CD4-positive, alpha-beta T cell (primary cell): ENCODE measurements at regions not wholly inside any gene's neighbourhood (a gene's known extent, or its start where the extent isn't known, plus 50 kb on each side); places are given as distances from the start of the nearest gene placed in this dataset.

Experiments used
- ATAC-seq: fragments of 200-7000 bp; cut with Tn5 transposase; one replicate; pipeline ENCODE4 v1.10.0; 2022; ENCODE audit warnings: mild to moderate bottlenecking; ENCODE audit not compliant: poor library complexity
- CTCF ChIA-PET: fragments of 350-600 bp; sonication (Branson Sonifier 250); formaldehyde crosslinking; loops from one replicate; lab custom pipeline; 2021; ENCODE audit warnings: antibody characterized with exemption, inconsistent platforms; lab: Charles Lee
- POLR2A ChIA-PET: fragments of 350-600 bp; sonication (Branson Sonifier 250); formaldehyde crosslinking; loops from one replicate; lab custom pipeline; 2021; ENCODE audit warnings: antibody characterized with exemption, inconsistent platforms; lab: Charles Lee
- DNase-seq, 14 experiments: peaks; one replicate each; pipeline ENCODE4 v3.0.0-alpha.2; 2013 to 2020; ENCODE audit warnings: mixed read lengths in 2 of 14
- H3K27ac ChIP-seq, 2 donors: one replicate each; pipeline versions ENCODE4 v1.5.1 to v1.7.0; 2013; ENCODE audit warnings: low read length in 2 of 2, low read depth in 1 of 2, mild to moderate bottlenecking in 1 of 2
- H3K27me3 ChIP-seq, 2 experiments: 1 replicate in 1 of 2; 2 replicates in 1 of 2; pipeline versions ENCODE4 v1.6.1 to v1.7.0; 2013; ENCODE audit warnings: low read length in 2 of 2, control low read depth in 1 of 2, mild to moderate bottlenecking in 1 of 2, moderate library complexity in 1 of 2; ENCODE audit not compliant: insufficient read depth in 2 of 2, control insufficient read depth in 1 of 2
- H3K36me3 ChIP-seq: one replicate; pipeline ENCODE4 v1.6.1; 2013; ENCODE audit warnings: low read length, control low read depth; ENCODE audit not compliant: insufficient read depth
- H3K4me1 ChIP-seq: one replicate; pipeline ENCODE4 v1.6.1; 2013; ENCODE audit warnings: low read length, control low read depth; ENCODE audit not compliant: insufficient read depth
- H3K4me3 ChIP-seq: one replicate; pipeline ENCODE4 v1.5.1; 2013; ENCODE audit warnings: mild to moderate bottlenecking, low read length, moderate library complexity
- H3K9me3 ChIP-seq, 2 experiments: 1 replicate in 1 of 2; 2 replicates in 1 of 2; pipeline versions ENCODE4 v1.6.1 to v1.7.0; 2013; ENCODE audit warnings: low read length in 2 of 2, mild to moderate bottlenecking in 2 of 2, control low read depth in 1 of 2, moderate library complexity in 1 of 2; ENCODE audit not compliant: control insufficient read depth in 1 of 2, insufficient read depth in 1 of 2
- H3K27ac Mint-ChIP-seq: one replicate; pipeline ENCODE4 v1.8.0; 2020; ENCODE audit warnings: mixed read lengths
- H3K27me3 Mint-ChIP-seq: one replicate; pipeline ENCODE4 v1.8.0; 2021; ENCODE audit warnings: mixed read lengths
- H3K36me3 Mint-ChIP-seq: one replicate; pipeline ENCODE4 v1.8.0; 2021; ENCODE audit warnings: low read depth, mixed read lengths
- H3K4me1 Mint-ChIP-seq: one replicate; pipeline ENCODE4 v1.8.0; 2021; ENCODE audit warnings: low read depth, mixed read lengths
- H3K4me3 Mint-ChIP-seq: one replicate; pipeline ENCODE4 v1.8.0; 2020; ENCODE audit warnings: mild to moderate bottlenecking, mixed read lengths
- H3K9me3 Mint-ChIP-seq: one replicate; pipeline ENCODE4 v1.8.0; 2020; ENCODE audit warnings: mixed read lengths
- intact Hi-C, 2 experiments: fragments of 100-400 bp; cut with DNase I in 1 of 2; cut with micrococcal nuclease in 1 of 2; formaldehyde crosslinking; loops; one replicate each; pipeline versions ENCODE4 v1.15.1 to v1.9.0; 2023 to 2025; cut with DNase I, micrococcal nuclease
- TF ChIP-seq, protein P1 (sequence below): fragments of 200-600 bp; IDR thresholded peaks from one replicate; pipeline ENCODE4 v1.8.0; 2022; ENCODE audit warnings: antibody characterized with exemption, mild to moderate bottlenecking

DNA sequence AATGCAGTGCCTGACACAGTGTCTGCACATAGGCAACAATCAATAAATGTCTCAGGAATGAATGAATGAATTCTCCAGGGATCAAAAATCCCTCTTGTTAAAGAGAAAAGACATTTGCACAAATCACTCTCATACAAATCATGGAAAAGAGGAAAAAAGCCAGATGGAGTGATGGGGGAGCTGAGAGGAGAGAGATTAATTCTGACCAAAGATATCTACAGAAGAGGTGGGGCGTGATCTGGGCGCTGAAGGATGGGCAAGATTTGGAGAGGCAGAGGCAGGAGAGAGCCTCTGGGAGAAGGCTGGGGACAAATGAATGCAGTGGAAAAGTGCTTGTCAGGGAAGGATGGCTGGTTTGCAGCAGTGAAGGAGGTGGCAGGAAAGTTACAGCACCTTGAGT lies 142.9 kb upstream of the BACH2 start:
- TF ChIP-seq, protein P1, sequence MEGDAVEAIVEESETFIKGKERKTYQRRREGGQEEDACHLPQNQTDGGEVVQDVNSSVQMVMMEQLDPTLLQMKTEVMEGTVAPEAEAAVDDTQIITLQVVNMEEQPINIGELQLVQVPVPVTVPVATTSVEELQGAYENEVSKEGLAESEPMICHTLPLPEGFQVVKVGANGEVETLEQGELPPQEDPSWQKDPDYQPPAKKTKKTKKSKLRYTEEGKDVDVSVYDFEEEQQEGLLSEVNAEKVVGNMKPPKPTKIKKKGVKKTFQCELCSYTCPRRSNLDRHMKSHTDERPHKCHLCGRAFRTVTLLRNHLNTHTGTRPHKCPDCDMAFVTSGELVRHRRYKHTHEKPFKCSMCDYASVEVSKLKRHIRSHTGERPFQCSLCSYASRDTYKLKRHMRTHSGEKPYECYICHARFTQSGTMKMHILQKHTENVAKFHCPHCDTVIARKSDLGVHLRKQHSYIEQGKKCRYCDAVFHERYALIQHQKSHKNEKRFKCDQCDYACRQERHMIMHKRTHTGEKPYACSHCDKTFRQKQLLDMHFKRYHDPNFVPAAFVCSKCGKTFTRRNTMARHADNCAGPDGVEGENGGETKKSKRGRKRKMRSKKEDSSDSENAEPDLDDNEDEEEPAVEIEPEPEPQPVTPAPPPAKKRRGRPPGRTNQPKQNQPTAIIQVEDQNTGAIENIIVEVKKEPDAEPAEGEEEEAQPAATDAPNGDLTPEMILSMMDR, result no peak
- Mint-ChIP-seq H3K36me3 (no peaks in the 10 kb centered on the region), H3K27ac (no peak overlapping the region), H3K4me3 (no peak overlapping the region), H3K9me3 (no peaks in the 10 kb centered on the region), H3K4me1 (peaks cover 9% of the 10 kb centered on the region), H3K27me3 (no peaks in the 10 kb centered on the region)
- H3K4me3 ChIP-seq, result no peak overlapping the region
- H3K9me3 ChIP-seq, result no peaks in the 10 kb centered on the region
- DNase-seq (no peak), ATAC-seq (no peak)
- H3K36me3 ChIP-seq, result no peaks in the 10 kb centered on the region
- H3K27me3 ChIP-seq, result no peaks in the 10 kb centered on the region
- intact Hi-C loops, result no loop called here
- no peak overlapping the region for H3K27ac ChIP-seq
- POLR2A ChIA-PET, result no interaction called here
- CTCF ChIA-PET, result no interaction called here
- no peaks in the 10 kb centered on the region for H3K4me1 ChIP-seq

DNA sequence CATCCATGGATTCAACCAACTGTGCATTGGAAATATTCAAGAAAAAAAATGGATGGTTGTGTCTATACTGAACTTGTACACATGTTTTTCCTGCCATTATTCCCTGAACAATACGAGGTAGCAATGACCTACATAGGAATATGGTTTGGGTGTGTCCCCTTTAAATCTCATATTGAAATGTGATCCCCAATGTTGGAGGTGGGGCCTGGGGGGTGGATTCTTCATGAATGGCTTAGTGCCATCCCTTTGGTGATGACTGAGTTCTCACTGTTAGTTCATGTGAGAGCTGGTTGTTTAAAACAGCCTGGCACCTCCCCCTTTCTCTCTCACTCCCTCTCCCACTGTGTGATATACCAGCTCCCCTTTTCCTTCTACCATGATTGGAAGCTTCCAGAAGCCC lies 139.8 kb upstream of the BACH2 start:
- H3K4me1 ChIP-seq, result no peaks in the 10 kb centered on the region
- CTCF ChIA-PET, result no interaction called here
- ATAC-seq, result no peak
- H3K27ac Mint-ChIP-seq, result no peak overlapping the region
- no peaks in the 10 kb centered on the region for H3K36me3 Mint-ChIP-seq
- H3K27ac ChIP-seq, result no peak overlapping the region
- no peak overlapping the region for H3K4me3 ChIP-seq
- H3K27me3 ChIP-seq, result no peaks in the 10 kb centered on the region
- intact Hi-C loops, result no loop called here
- H3K9me3 ChIP-seq, result peaks cover 4% of the 10 kb centered on the region in 2 experiments
- no peaks in the 10 kb centered on the region for H3K36me3 ChIP-seq
- no peak overlapping the region for H3K4me3 Mint-ChIP-seq
- H3K4me1 Mint-ChIP-seq, result no peaks in the 10 kb centered on the region
- peaks cover 4% of the 10 kb centered on the region for H3K9me3 Mint-ChIP-seq
- POLR2A ChIA-PET, result no interaction called here
- no peak for DNase-seq
- H3K27me3 Mint-ChIP-seq, result no peaks in the 10 kb centered on the region
- TF ChIP-seq, protein P1, result no peak

DNA sequence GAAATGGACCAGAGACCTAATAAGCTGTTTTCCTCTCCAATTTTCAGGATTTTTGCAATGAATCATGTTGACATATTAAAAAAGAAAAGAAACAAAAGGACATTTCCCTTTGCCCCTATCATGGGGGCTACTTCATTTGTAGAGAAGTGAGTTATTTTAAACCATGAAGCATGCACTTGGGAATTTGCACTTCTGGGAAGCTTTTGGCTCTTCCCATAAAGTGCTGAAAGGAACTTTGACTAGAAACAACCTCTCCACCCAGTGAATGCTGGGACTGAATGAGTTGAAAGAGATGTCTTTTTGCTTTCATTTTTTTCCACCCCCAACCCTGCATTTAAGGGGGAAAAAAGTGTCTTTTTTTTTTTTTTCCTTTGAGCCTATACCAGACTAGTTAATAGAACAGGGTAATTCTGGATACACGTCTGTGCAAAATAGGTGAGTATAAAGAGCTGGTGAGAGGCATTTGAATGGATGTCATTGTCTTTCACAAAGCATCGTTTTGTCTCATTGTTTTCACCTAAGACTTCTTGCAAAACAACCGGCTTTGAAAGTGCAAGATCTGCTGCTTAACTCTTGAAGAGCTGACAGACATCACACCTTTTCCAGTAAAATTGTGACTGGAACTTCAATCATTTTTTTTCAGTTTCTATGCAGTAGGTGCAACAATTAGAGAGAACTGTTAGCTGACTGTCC lies 138.7 kb upstream of the BACH2 start:
- Histone ChIP-seq H3K4me3 (no peak overlapping the region), H3K27me3 (no peaks in the 10 kb centered on the region), H3K27ac (no peak overlapping the region), H3K9me3 (peaks cover 4 to 6% of the 10 kb centered on the region in 2 experiments), H3K4me1 (no peaks in the 10 kb centered on the region), H3K36me3 (no peaks in the 10 kb centered on the region)
- DNase-seq, result no peak
- Mint-ChIP-seq H3K27me3 (no peaks in the 10 kb centered on the region), H3K36me3 (no peaks in the 10 kb centered on the region), H3K9me3 (peaks cover 5% of the 10 kb centered on the region), H3K4me3 (no peak overlapping the region), H3K27ac (no peak overlapping the region), H3K4me1 (no peaks in the 10 kb centered on the region)
- TF ChIP-seq, protein P1, result no peak
- intact Hi-C loops, result no loop called here
- POLR2A ChIA-PET, result no interaction called here
- CTCF ChIA-PET, result interaction anchor here (1.2 to 1.5 kb wide), 3 partner anchors 10 to 42 kb away, joined by 3 to 5 read pairs (median 3); no protein-coding TSS in a partner anchor
- ATAC-seq, result no peak
